H1 (cell line): ENCODE measurements at regions not wholly inside any gene's neighbourhood (a gene's known extent, or its start where the extent isn't known, plus 50 kb on each side); places are given as distances from the start of the nearest gene placed in this dataset.

Experiments
- CTCF ChIA-PET: fragments of 300-600 bp; sonication (Branson Sonifier 250); formaldehyde crosslinking; loops from one replicate; lab custom pipeline; 2021; ENCODE audit not compliant: partially characterized antibody; lab: Charles Lee
- POLR2A ChIA-PET: fragments of 300-600 bp; sonication (Branson Sonifier 250); formaldehyde crosslinking; loops from one replicate; lab custom pipeline; 2021; ENCODE audit warnings: inconsistent platforms; ENCODE audit not compliant: partially characterized antibody; lab: Charles Lee
- DNase-seq, 2 experiments: peaks; one replicate each; pipeline versions ENCODE4 v3.0.0 to v3.0.0-alpha.2; 2010 to 2022; ENCODE audit warnings: low spot score in 2 of 2, low read depth in 1 of 2, mixed read lengths in 1 of 2
- FAIRE-seq: peaks from 2 replicates; lab custom pipeline; 2011; peaks lifted over from hg19 to GRCh38; lab: Jason Lieb, UNC
- H2AFZ ChIP-seq: 2 replicates; pipeline ENCODE4 v1.8.1; 2012; ENCODE audit warnings: low read length, inconsistent platforms
- H2AK5ac ChIP-seq: 2 replicates; pipeline ENCODE4 v1.6.1; 2013; ENCODE audit warnings: low read depth, low read length
- H2BK120ac ChIP-seq: replicated peaks from 2 replicates; pipeline ENCODE3; 2013; ENCODE audit warnings: low read depth, low read length, inconsistent platforms
- H2BK12ac ChIP-seq: 2 replicates; pipeline ENCODE4 v1.6.1; 2013; ENCODE audit warnings: low read depth, low read length
- H2BK15ac ChIP-seq: 2 replicates; pipeline ENCODE4 v1.6.1; 2013; ENCODE audit warnings: low read length
- H2BK20ac ChIP-seq: 2 replicates; pipeline ENCODE4 v1.6.1; 2013; ENCODE audit warnings: low read length
- H2BK5ac ChIP-seq: 2 replicates; pipeline ENCODE4 v1.6.1; 2013; ENCODE audit warnings: low read depth, low read length
- H3K14ac ChIP-seq: 2 replicates; pipeline ENCODE4 v1.6.1; 2013; ENCODE audit warnings: inconsistent platforms; ENCODE audit not compliant: insufficient read length
- H3K18ac ChIP-seq: 2 replicates; pipeline ENCODE4 v1.6.1; 2013; ENCODE audit warnings: low read length; ENCODE audit errors: extremely low read depth
- H3K23ac ChIP-seq: 2 replicates; pipeline ENCODE4 v1.6.1; 2013; ENCODE audit warnings: inconsistent platforms; ENCODE audit not compliant: insufficient read length
- H3K23me2 ChIP-seq: 2 replicates; pipeline ENCODE4 v1.6.1; 2013; ENCODE audit warnings: low read depth, low read length
- H3K27ac ChIP-seq: 2 replicates; pipeline ENCODE4 v1.6.1; 2011; ENCODE audit warnings: low read depth, low read length, inconsistent platforms
- H3K27me3 ChIP-seq, 4 experiments: replicated peaks in 1 of 4; 1 replicate in 1 of 4; 2 replicates in 3 of 4; pipeline versions ENCODE4 v1.6.1 to v1.8.1; 2011 to 2013; ENCODE audit warnings: low read length in 3 of 4, mild to moderate bottlenecking in 3 of 4, inconsistent platforms in 2 of 4, mixed read lengths in 2 of 4, moderate library complexity in 1 of 4; ENCODE audit not compliant: control insufficient read depth in 3 of 4, insufficient read depth in 3 of 4; ENCODE audit errors: extremely low read depth in 1 of 4
- H3K36me3 ChIP-seq, 4 experiments: 2 replicates each; pipeline versions ENCODE4 v1.6.1 to v1.8.1; 2011 to 2013; ENCODE audit warnings: mild to moderate bottlenecking in 4 of 4, low read length in 3 of 4, moderate library complexity in 2 of 4, control low read depth in 1 of 4, inconsistent platforms in 1 of 4; ENCODE audit not compliant: insufficient read depth in 4 of 4, control insufficient read depth in 2 of 4
- H3K4ac ChIP-seq: replicated peaks from 2 replicates; pipeline ENCODE3; 2013; ENCODE audit warnings: low read length, low read depth, mixed read lengths, inconsistent platforms; ENCODE audit not compliant: insufficient read length
- H3K4me1 ChIP-seq, 4 experiments: replicated peaks in 1 of 4; 1 replicate in 1 of 4; 2 replicates in 3 of 4; pipeline versions ENCODE4 v1.6.1 to v1.8.1; 2011 to 2013; ENCODE audit warnings: low read length in 3 of 4, inconsistent platforms in 2 of 4, mixed read lengths in 1 of 4; ENCODE audit not compliant: insufficient read depth in 4 of 4, control insufficient read depth in 3 of 4
- H3K4me2 ChIP-seq, 2 experiments: 2 replicates each; pipeline versions ENCODE4 v1.6.1 to v1.8.1; 2011 to 2013; ENCODE audit warnings: low read depth in 2 of 2, low read length in 2 of 2, control low read depth in 1 of 2, inconsistent platforms in 1 of 2, mild to moderate bottlenecking in 1 of 2; ENCODE audit not compliant: insufficient read depth in 1 of 2
- H3K4me3 ChIP-seq, 4 experiments: fragments of 200-600, 300-600 bp in 1 of 4; sonication (generic), shearing (Covaris generic), sonication (Bioruptor Twin) in 1 of 4; 2 replicates each; pipeline versions ENCODE4 v1.5.1 to v1.8.1; 2011 to 2016; ENCODE audit warnings: low read length in 4 of 4, low read depth in 3 of 4, control low read depth in 2 of 4, inconsistent platforms in 2 of 4, mild to moderate bottlenecking in 2 of 4, mixed read lengths in 1 of 4, moderate library complexity in 1 of 4; ENCODE audit not compliant: insufficient read depth in 2 of 4; ENCODE audit errors: extremely low read depth in 1 of 4
- H3K56ac ChIP-seq: replicated peaks from 2 replicates; pipeline ENCODE3; 2013; ENCODE audit warnings: low read depth, mild to moderate bottlenecking, mixed read lengths, low read length, inconsistent platforms; ENCODE audit not compliant: insufficient read length
- H3K79me1 ChIP-seq: 2 replicates; pipeline ENCODE4 v1.6.1; 2013; ENCODE audit warnings: low read depth, low read length, control low read depth
- H3K79me2 ChIP-seq, 2 experiments: 2 replicates each; pipeline versions ENCODE4 v1.6.1 to v1.8.1; 2012 to 2013; ENCODE audit warnings: low read length in 2 of 2, mild to moderate bottlenecking in 2 of 2, inconsistent platforms in 1 of 2; ENCODE audit not compliant: insufficient read depth in 2 of 2, control insufficient read depth in 1 of 2
- H3K9ac ChIP-seq, 4 experiments: replicated peaks in 1 of 4; 1 replicate in 1 of 4; 2 replicates in 3 of 4; pipeline versions ENCODE4 v1.6.1 to v1.8.1; 2011 to 2013; ENCODE audit warnings: low read depth in 3 of 4, low read length in 3 of 4, control low read depth in 2 of 4, mild to moderate bottlenecking in 2 of 4, moderate library complexity in 2 of 4, inconsistent platforms in 1 of 4; ENCODE audit errors: extremely low read depth in 1 of 4
- H3K9me3 ChIP-seq, 2 experiments: 2 replicates each; pipeline versions ENCODE4 v1.6.1 to v1.8.1; 2012 to 2013; ENCODE audit warnings: mild to moderate bottlenecking in 2 of 2, moderate library complexity in 2 of 2, control low read depth in 1 of 2, inconsistent platforms in 1 of 2, low read depth in 1 of 2, low read length in 1 of 2, mixed read lengths in 1 of 2; ENCODE audit not compliant: insufficient read depth in 2 of 2
- H4K20me1 ChIP-seq, 2 experiments: replicated peaks in 1 of 2; 2 replicates each; pipeline versions ENCODE3 to v1.8.1; 2011 to 2013; ENCODE audit warnings: inconsistent platforms in 2 of 2, low read length in 2 of 2, mild to moderate bottlenecking in 1 of 2; ENCODE audit not compliant: insufficient read depth in 2 of 2, control insufficient read depth in 1 of 2
- H4K5ac ChIP-seq: 2 replicates; pipeline ENCODE4 v1.6.1; 2013; ENCODE audit warnings: low read length, low read depth, mixed read lengths, inconsistent platforms; ENCODE audit not compliant: insufficient read length
- H4K8ac ChIP-seq: 2 replicates; pipeline ENCODE4 v1.8.0; 2013; ENCODE audit warnings: mild to moderate bottlenecking, moderate library complexity, low read length, inconsistent platforms; ENCODE audit not compliant: insufficient read depth; ENCODE audit errors: extremely low read depth
- H4K91ac ChIP-seq: replicated peaks from 2 replicates; pipeline ENCODE3; 2013; ENCODE audit warnings: low read length, mixed read lengths, inconsistent platforms; ENCODE audit not compliant: insufficient read length
- CEBPB ChIP-seq: IDR thresholded peaks from 2 replicates; pipeline ENCODE4 v1.6.1; 2012; ENCODE audit warnings: low read depth, low read length
- CHD1 ChIP-seq: IDR thresholded peaks from 2 replicates; pipeline ENCODE4 v1.6.1; 2012; ENCODE audit warnings: low read depth, low read length, improper control_type of control experiment
- JUND ChIP-seq: IDR thresholded peaks from 2 replicates; pipeline ENCODE4 v1.6.1; 2011; ENCODE audit warnings: mild to moderate bottlenecking, improper control_type of control experiment, low read length
- RXRA ChIP-seq: IDR thresholded peaks from 2 replicates; pipeline ENCODE4 v1.6.1; 2011; ENCODE audit warnings: low read depth, mild to moderate bottlenecking, low read length, moderate library complexity; ENCODE audit not compliant: insufficient read depth
- SIN3A ChIP-seq, 2 experiments: IDR thresholded peaks in 1 of 2; conservative IDR thresholded peaks in 1 of 2; 2 replicates each; pipeline ENCODE4 v1.6.1; 2011 to 2012; ENCODE audit warnings: low read length in 2 of 2, improper control_type of control experiment in 1 of 2, low read depth in 1 of 2, mild to moderate bottlenecking in 1 of 2
- SIX5 ChIP-seq: IDR thresholded peaks from 2 replicates; pipeline ENCODE4 v1.6.1; 2011; ENCODE audit warnings: mild to moderate bottlenecking, low read depth, low read length
- TAF7 ChIP-seq: optimal IDR thresholded peaks from 2 replicates; pipeline ENCODE3; 2011; ENCODE audit warnings: low read depth, mild to moderate bottlenecking, inconsistent platforms, low read length, moderate library complexity, borderline replicate concordance
- USF2 ChIP-seq: IDR thresholded peaks from 2 replicates; pipeline ENCODE4 v1.6.1; 2011; ENCODE audit warnings: low read length, improper control_type of control experiment
- WGBS, 2 experiments: shearing (Covaris generic) in 1 of 2; methylation state at CpG; one replicate each; pipeline versions ENCODE4 v1.1.6 to v1.1.7; 2013 to 2015; ENCODE audit warnings: low lambda C conversion rate in 2 of 2, mixed read lengths in 2 of 2, inconsistent platforms in 1 of 2, low coverage in 1 of 2, missing lambda C conversion rate in 1 of 2; ENCODE audit not compliant: insufficient replicate concordance in 2 of 2, insufficient coverage in 1 of 2, insufficient read length in 1 of 2; ENCODE audit errors: extremely low coverage in 1 of 2, missing lambda C conversion rate in 1 of 2; 5-methylcytosine and 5-hydroxymethylcytosine counted together
- TF ChIP-seq, protein P1 (sequence below), 3 experiments: IDR thresholded peaks; 1 replicate in 2 of 3; 2 replicates in 1 of 3; pipeline versions ENCODE4 v1.5.1 to v1.6.1; 2011; ENCODE audit warnings: low read length in 3 of 3, mild to moderate bottlenecking in 3 of 3, inconsistent platforms in 2 of 3, low read depth in 1 of 3, moderate library complexity in 1 of 3; ENCODE audit not compliant: insufficient read depth in 1 of 3; ENCODE audit errors: control extremely low read depth in 1 of 3

- WGBS, 2 experiments: 84% methylated on average over 8 of the region's 8 CpGs; no CpG with 5 or more reads in 1 of the 2 experiments
Observed at GRCh38 chr18:64974391-64975125, 776.3 kb upstream of the CDH7 start.

More at GRCh38 chr18:64974391-64975125, 776.3 kb upstream of the CDH7 start:
- Histone ChIP-seq H3K4me2 (no peak overlapping the region), H3K56ac (no peak overlapping the region), H3K27ac (no peak overlapping the region), H2AK5ac (no peak overlapping the region), H3K79me2 (no peaks in the 10 kb centered on the region), H3K4me1 (no peaks in the 10 kb centered on the region), H3K4me3 (no peak overlapping the region), H2BK12ac (no peak overlapping the region), H2BK15ac (no peak overlapping the region), H4K5ac (no peak overlapping the region), H2BK5ac (no peak overlapping the region), H3K14ac (no peak overlapping the region), H2BK120ac (no peak overlapping the region), H3K9ac (no peak overlapping the region), H3K79me1 (no peaks in the 10 kb centered on the region), H2AFZ (no peak overlapping the region), H4K8ac (no peak overlapping the region), H3K4ac (no peak overlapping the region), H3K36me3 (no peaks in the 10 kb centered on the region), H4K20me1 (no peaks in the 10 kb centered on the region), H3K23me2 (no peaks in the 10 kb centered on the region), H3K23ac (no peak overlapping the region), H3K27me3 (no peaks in the 10 kb centered on the region), H3K18ac (no peak overlapping the region), H3K9me3 (no peaks in the 10 kb centered on the region), H4K91ac (no peak overlapping the region), H2BK20ac (no peak overlapping the region)
- POLR2A ChIA-PET: interaction anchor here (0.5 kb wide), 1 partner anchor 194 kb away, joined by 3 read pairs; no protein-coding TSS in a partner anchor
- CTCF ChIA-PET: no interaction called here
- no peak for FAIRE-seq
- TF ChIP-seq TAF7 (no peak), RXRA (no peak), CEBPB (no peak), USF2 (no peak), SIX5 (no peak), SIN3A (conservative IDR thresholded peaks at IDR 0.05 in 1 of 2, IDR thresholded peaks at IDR 0.05 in 1 of 2; ENCODE audit: low read depth in 1 of 2, low read length in 2 of 2) (no peak), JUND (no peak), CHD1 (no peak)
- TF ChIP-seq, protein P1, sequence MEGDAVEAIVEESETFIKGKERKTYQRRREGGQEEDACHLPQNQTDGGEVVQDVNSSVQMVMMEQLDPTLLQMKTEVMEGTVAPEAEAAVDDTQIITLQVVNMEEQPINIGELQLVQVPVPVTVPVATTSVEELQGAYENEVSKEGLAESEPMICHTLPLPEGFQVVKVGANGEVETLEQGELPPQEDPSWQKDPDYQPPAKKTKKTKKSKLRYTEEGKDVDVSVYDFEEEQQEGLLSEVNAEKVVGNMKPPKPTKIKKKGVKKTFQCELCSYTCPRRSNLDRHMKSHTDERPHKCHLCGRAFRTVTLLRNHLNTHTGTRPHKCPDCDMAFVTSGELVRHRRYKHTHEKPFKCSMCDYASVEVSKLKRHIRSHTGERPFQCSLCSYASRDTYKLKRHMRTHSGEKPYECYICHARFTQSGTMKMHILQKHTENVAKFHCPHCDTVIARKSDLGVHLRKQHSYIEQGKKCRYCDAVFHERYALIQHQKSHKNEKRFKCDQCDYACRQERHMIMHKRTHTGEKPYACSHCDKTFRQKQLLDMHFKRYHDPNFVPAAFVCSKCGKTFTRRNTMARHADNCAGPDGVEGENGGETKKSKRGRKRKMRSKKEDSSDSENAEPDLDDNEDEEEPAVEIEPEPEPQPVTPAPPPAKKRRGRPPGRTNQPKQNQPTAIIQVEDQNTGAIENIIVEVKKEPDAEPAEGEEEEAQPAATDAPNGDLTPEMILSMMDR (IDR thresholded peaks at IDR 0.05; ENCODE audit: control extremely low read depth in 1 of 3, insufficient read depth in 1 of 3, low read depth in 1 of 3, low read length in 3 of 3): no peak
- no peak for DNase-seq
